Vagina (tissue), 2 donors: ENCODE measurements at regions not wholly inside any gene's neighbourhood (a gene's known extent, or its start where the extent isn't known, plus 50 kb on each side); places are given as distances from the start of the nearest gene placed in this dataset.

ENCODE experiments used
- POLR2A ChIP-seq, 2 donors: fragments of 450-650 bp; IDR thresholded peaks; one replicate each; pipeline ENCODE4 v1.6.1; 2017; ENCODE audit warnings: antibody characterized with exemption in 2 of 2, mild to moderate bottlenecking in 2 of 2, moderate library complexity in 2 of 2
- POLR2AphosphoS5 ChIP-seq, 2 donors: sonication (generic); formaldehyde crosslinking; IDR thresholded peaks; one replicate each; pipeline ENCODE4 v1.9.0; 2017; ENCODE audit warnings: antibody characterized with exemption in 2 of 2, mild to moderate bottlenecking in 2 of 2, low read depth in 1 of 2; ENCODE audit not compliant: insufficient read depth in 1 of 2
- TF ChIP-seq, protein P1 (sequence below), 3 experiments: fragments of 450-650 bp in 2 of 3; fragments of 200-600 bp in 1 of 3; sonication (generic) in 1 of 3; IDR thresholded peaks; one replicate each; pipeline ENCODE4 v1.5.1; 2017 to 2019; ENCODE audit warnings: antibody characterized with exemption in 3 of 3, mild to moderate bottlenecking in 2 of 3, moderate library complexity in 2 of 3

DNA sequence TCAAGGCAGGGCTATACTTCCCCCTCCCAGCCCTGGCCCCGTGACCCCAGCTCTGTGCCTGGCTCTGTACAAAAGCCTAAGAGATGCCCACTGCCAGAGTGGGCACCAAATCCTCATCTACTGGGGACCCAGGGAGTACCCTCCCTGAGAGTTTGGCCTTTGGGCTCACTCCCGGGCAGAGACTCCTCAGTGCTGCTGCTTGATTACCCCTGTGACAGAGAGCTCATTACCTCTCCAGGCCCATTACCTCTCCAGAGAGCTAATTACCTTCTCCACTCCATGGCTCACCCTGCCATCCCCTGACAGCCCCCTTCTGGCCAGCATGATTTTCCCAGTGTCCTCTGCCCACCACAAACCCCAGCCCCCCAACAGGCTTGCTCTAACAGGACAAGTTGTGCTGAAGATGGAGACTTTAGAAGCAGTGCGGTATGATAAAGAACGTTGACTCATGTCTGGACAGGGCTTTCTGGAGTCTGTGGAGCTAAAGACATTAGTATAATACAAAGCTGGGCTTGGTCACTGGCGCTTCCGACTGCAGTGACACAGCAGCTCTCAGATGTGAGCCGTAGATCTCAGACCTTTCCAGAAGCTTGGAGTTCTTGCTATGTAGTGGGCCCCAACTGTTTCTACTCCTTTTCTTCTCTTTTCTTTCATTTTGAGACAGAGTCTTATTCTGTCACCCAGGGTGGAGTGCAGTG is 111.3 kb upstream of the KCTD7 start:
- TF ChIP-seq, protein P1, sequence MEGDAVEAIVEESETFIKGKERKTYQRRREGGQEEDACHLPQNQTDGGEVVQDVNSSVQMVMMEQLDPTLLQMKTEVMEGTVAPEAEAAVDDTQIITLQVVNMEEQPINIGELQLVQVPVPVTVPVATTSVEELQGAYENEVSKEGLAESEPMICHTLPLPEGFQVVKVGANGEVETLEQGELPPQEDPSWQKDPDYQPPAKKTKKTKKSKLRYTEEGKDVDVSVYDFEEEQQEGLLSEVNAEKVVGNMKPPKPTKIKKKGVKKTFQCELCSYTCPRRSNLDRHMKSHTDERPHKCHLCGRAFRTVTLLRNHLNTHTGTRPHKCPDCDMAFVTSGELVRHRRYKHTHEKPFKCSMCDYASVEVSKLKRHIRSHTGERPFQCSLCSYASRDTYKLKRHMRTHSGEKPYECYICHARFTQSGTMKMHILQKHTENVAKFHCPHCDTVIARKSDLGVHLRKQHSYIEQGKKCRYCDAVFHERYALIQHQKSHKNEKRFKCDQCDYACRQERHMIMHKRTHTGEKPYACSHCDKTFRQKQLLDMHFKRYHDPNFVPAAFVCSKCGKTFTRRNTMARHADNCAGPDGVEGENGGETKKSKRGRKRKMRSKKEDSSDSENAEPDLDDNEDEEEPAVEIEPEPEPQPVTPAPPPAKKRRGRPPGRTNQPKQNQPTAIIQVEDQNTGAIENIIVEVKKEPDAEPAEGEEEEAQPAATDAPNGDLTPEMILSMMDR (IDR thresholded peaks at IDR 0.05), result no peak
- TF ChIP-seq POLR2A (IDR thresholded peaks at IDR 0.05), result no peak
- no peak for TF ChIP-seq POLR2AphosphoS5 (IDR thresholded peaks at IDR 0.05; ENCODE audit: insufficient read depth in 1 of 2, low read depth in 1 of 2)
